Pancreas (tissue), 10 donors: ENCODE measurements at regions not wholly inside any gene's neighbourhood (a gene's known extent, or its start where the extent isn't known, plus 50 kb on each side); places are given as distances from the start of the nearest gene placed in this dataset.

Experiments used
- ATAC-seq, 4 donors: fragments of 200-7000 bp; cut with Tn5 transposase; one replicate each; pipeline versions ENCODE4 v1.8.0 to v1.9.1; 2020; ENCODE audit warnings: mild to moderate bottlenecking in 4 of 4, moderate library complexity in 4 of 4
- DNase-seq, 6 donors: peaks; one replicate each; pipeline ENCODE4 v3.0.0-alpha.2; 2020
- FAIRE-seq: peaks from 2 replicates; lab custom pipeline; 2012; peaks lifted over from hg19 to GRCh38; lab: Jason Lieb, UNC
- H3K27ac ChIP-seq, 4 donors: fragments of 200-600 bp; sonication (generic); 1 replicate in 3 of 4; 2 replicates in 1 of 4; pipeline versions ENCODE4 v1.5.0 to v1.8.0; 2020
- H3K27me3 ChIP-seq, 4 donors: fragments of 200-600 bp; one replicate each; pipeline ENCODE4 v1.8.0; 2021
- H3K36me3 ChIP-seq, 3 donors: fragments of 200-600 bp; sonication (generic) in 1 of 3; one replicate each; pipeline versions ENCODE4 v1.5.0 to v1.8.0; 2020 to 2021
- H3K4me1 ChIP-seq, 3 donors: fragments of 200-600 bp; one replicate each; pipeline ENCODE4 v1.8.0; 2021
- H3K4me3 ChIP-seq, 4 donors: fragments of 200-600 bp; sonication (generic) in 2 of 4; one replicate each; pipeline versions ENCODE4 v1.5.0 to v1.8.0; 2020 to 2021
- H3K9me3 ChIP-seq, 4 donors: fragments of 200-600 bp; one replicate each; pipeline ENCODE4 v1.8.0; 2021
- CTCF ChIP-seq, 4 donors: fragments of 200-600 bp; sonication (generic) in 3 of 4; IDR thresholded peaks; one replicate each; pipeline versions ENCODE4 v1.5.0 to v1.8.0; 2021; ENCODE audit warnings: antibody characterized with exemption in 4 of 4
- WGBS, 2 donors: extraction: QIAGEN DNeasy Blood & Tissue Kit; methylation state at CpG; one replicate each; pipeline ENCODE4 v1.1.7; 2013; 5-methylcytosine and 5-hydroxymethylcytosine counted together
- intact Hi-C, 3 donors: fragments of 100-400 bp; cut with DNase I; formaldehyde crosslinking; loops; one replicate each; pipeline versions ENCODE4 v1.11.1 to v1.14.2; 2022
- donor health status: healthy with polysubstance abuse.
- donor health status: DM: no; HTN: no; CAD: no; lungs with moderate emphysema.
- donor health status: DM: no; HTN: no; CAD: no.
- donor health status: control.
- donor health status: control.
- donor health status: Bipolar disorder and iron deficiency.
- donor health status: DM: yes; HTN: yes; CAD: no.
- donor health status: DM: no; HTN: no; CAD: no.
- donor health status: DM: no; HTN: no; CAD: no.
- donor health status: DM: yes; HTN: yes; CAD: no.

GRCh38 chr11:44416776-44417175 is 106.8 kb upstream of the ALX4 start:
- intact Hi-C loops, result no loop called here
- TF ChIP-seq CTCF (IDR thresholded peaks at IDR 0.05), result no peak
- no peaks in the 10 kb centered on the region for H3K9me3 ChIP-seq
- ATAC-seq (no peak), DNase-seq (no peak), FAIRE-seq (no peak)
- no peaks in the 10 kb centered on the region for H3K36me3 ChIP-seq
- H3K27me3 ChIP-seq, result no peaks in the 10 kb centered on the region
- H3K4me3 ChIP-seq, result no peak overlapping the region
- H3K4me1 ChIP-seq, result no peaks in the 10 kb centered on the region
- H3K27ac ChIP-seq, result no peak overlapping the region

GRCh38 chr11:44417731-44418455 is 108.0 kb upstream of the ALX4 start:
- TF ChIP-seq CTCF (IDR thresholded peaks at IDR 0.05), result no peak
- FAIRE-seq (no peak), ATAC-seq (no peak), DNase-seq (no peak)
- H3K36me3 ChIP-seq, result no peaks in the 10 kb centered on the region
- 78 to 83% methylated on average over 7 of the region's 7 CpGs for WGBS, 2 donors
- no peaks in the 10 kb centered on the region for H3K9me3 ChIP-seq
- H3K27ac ChIP-seq, result no peak overlapping the region
- no peaks in the 10 kb centered on the region for H3K27me3 ChIP-seq
- intact Hi-C loops, result no loop called here
- no peaks in the 10 kb centered on the region for H3K4me1 ChIP-seq
- no peak overlapping the region for H3K4me3 ChIP-seq

- intact Hi-C loops, result no loop called here
- no peak for DNase-seq
Measured at GRCh38 chr11:44418456-44418830, 108.5 kb upstream of the ALX4 start.

GRCh38 chr11:44421090-44421675 is 111.2 kb upstream of the ALX4 start:
- Histone ChIP-seq H3K36me3 (no peaks in the 10 kb centered on the region), H3K4me1 (no peaks in the 10 kb centered on the region), H3K27me3 (no peaks in the 10 kb centered on the region), H3K27ac (no peak overlapping the region), H3K4me3 (no peak overlapping the region), H3K9me3 (no peaks in the 10 kb centered on the region)
- intact Hi-C loops, result no loop called here
- ATAC-seq (no peak), FAIRE-seq (no peak), DNase-seq (no peak)
- WGBS, 2 donors, result 66 to 67% methylated on average over 9 of the region's 9 CpGs
- TF ChIP-seq CTCF (IDR thresholded peaks at IDR 0.05), result no peak

More at GRCh38 chr11:44418456-44418830, 108.5 kb upstream of the ALX4 start:
- FAIRE-seq (no peak), ATAC-seq (no peak)
- Histone ChIP-seq H3K4me1 (no peaks in the 10 kb centered on the region), H3K9me3 (no peaks in the 10 kb centered on the region), H3K27ac (no peak overlapping the region), H3K4me3 (no peak overlapping the region), H3K36me3 (no peaks in the 10 kb centered on the region), H3K27me3 (no peaks in the 10 kb centered on the region)
- TF ChIP-seq CTCF (IDR thresholded peaks at IDR 0.05), result no peak
- WGBS, 2 donors, result 46 to 48% methylated on average over 7 of the region's 7 CpGs

- no peak for DNase-seq
- no peaks in the 10 kb centered on the region for H3K4me1 ChIP-seq
- no peak overlapping the region for H3K4me3 ChIP-seq
- H3K36me3 ChIP-seq, result no peaks in the 10 kb centered on the region
- no peak for TF ChIP-seq CTCF (IDR thresholded peaks at IDR 0.05)
- WGBS, 2 donors, result 49 to 65% methylated on average over 5 of the region's 5 CpGs
- H3K9me3 ChIP-seq, result no peaks in the 10 kb centered on the region
- H3K27ac ChIP-seq, result no peak overlapping the region
- no peaks in the 10 kb centered on the region for H3K27me3 ChIP-seq
- intact Hi-C loops, result no loop called here
- no peak for FAIRE-seq
- no peak for ATAC-seq
Measured at GRCh38 chr11:44423289-44423688, 113.3 kb upstream of the ALX4 start.
